ENCODE measurements at regions not wholly inside any gene's neighbourhood (a gene's known extent, or its start where the extent isn't known, plus 50 kb on each side); places are given as distances from the start of the nearest gene placed in this dataset.
A peak's percentile ranks its signal among the peaks of the same experiment; 100 is the strongest.
"Not testable (repeated sequence)": the region's sequence is repeated elsewhere in the genome, so short reads cannot be mapped to it uniquely, and the experiment has no call there.

DNA sequence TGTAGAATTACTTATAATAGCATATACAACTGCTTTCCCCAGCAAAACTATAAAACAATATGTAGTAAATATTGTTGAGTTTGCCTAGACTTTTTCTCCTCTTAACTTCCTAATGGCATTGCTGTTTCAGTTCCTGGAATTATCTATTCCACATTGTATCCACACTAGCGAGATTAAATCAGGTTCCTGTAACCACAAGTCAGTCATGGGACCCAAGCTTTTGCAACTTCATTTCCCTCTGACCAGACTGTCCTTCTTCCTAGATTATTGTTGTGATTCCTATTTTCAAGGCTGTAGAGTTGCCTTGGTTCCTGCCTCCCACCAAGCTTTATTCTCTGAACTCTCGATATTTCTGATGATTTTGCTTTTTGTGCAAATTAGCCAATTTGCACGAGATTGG is 173.3 kb upstream of the ZNF804B start:
- no peak for DNase-seq (ENCODE audit: low read depth)
- TF ChIP-seq, protein P1, sequence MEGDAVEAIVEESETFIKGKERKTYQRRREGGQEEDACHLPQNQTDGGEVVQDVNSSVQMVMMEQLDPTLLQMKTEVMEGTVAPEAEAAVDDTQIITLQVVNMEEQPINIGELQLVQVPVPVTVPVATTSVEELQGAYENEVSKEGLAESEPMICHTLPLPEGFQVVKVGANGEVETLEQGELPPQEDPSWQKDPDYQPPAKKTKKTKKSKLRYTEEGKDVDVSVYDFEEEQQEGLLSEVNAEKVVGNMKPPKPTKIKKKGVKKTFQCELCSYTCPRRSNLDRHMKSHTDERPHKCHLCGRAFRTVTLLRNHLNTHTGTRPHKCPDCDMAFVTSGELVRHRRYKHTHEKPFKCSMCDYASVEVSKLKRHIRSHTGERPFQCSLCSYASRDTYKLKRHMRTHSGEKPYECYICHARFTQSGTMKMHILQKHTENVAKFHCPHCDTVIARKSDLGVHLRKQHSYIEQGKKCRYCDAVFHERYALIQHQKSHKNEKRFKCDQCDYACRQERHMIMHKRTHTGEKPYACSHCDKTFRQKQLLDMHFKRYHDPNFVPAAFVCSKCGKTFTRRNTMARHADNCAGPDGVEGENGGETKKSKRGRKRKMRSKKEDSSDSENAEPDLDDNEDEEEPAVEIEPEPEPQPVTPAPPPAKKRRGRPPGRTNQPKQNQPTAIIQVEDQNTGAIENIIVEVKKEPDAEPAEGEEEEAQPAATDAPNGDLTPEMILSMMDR (IDR thresholded peaks at IDR 0.05; ENCODE audit: low read depth, low read length, missing control alignments) = no peak
- no peak overlapping the region for H3K4me3 ChIP-seq (ENCODE audit: low read depth, low read length)
- in situ Hi-C loops (cut with HindIII; ENCODE audit: low sequenced_read_pairs) = no loop called here

DNA sequence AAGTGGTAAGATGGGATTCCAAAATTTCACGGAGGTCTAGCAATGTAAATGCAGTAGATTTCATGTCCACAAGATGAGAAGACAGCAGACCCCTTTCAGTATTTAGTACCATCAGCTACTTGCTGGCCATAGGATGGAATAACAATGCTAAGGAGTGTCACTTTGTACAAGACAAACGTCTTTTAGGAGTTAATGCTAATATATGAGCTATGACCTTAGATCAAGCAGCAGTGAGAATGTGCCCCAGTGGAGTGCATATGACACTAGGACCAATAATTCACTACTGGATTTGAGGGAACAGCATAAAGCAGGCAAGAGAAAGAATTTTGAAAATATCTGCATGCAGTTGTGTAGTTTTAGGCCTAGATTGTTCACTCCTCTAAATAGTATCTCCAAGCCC is 182.8 kb upstream of the ZNF804B start:
- in situ Hi-C loops (cut with HindIII; ENCODE audit: low sequenced_read_pairs) = no loop called here

DNA sequence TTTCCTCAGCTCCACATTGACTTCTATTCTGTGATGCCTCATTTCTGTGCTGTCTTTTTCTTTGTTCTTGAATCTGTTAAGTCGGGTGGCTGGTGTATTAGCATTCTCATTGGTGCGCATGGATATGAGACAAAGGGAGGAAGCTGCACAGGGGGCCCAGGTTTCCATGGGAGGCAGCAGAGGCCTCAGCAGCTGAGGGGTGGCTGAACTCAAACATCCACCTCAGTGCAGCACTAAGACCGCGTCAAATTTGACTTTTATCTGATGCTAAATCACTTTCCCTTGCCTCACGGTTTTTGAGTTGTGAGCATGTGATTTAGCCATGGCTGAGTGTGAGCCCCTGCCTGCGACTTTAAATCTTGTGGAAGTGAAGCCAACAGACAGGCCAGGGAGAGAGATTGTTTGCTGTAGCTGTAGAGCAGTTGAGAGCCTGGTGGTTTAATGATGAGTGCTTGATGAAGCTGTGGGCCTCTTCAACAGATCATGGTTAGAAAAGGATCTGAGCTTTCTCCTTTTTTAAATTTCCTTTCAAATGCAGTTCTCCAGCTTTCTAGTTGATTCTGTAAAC is 193.3 kb upstream of the ZNF804B start:
- no peak overlapping the region for H3K4me3 ChIP-seq (ENCODE audit: low read depth, low read length)
- DNase-seq (ENCODE audit: low read depth) = no peak
- in situ Hi-C loops (cut with HindIII; ENCODE audit: low sequenced_read_pairs) = no loop called here
- TF ChIP-seq, protein P1 (IDR thresholded peaks at IDR 0.05; ENCODE audit: low read depth, low read length, missing control alignments) = no peak

More for the DNA sequence above, 182.8 kb upstream of the ZNF804B start:
- TF ChIP-seq, protein P1 (IDR thresholded peaks at IDR 0.05; ENCODE audit: low read depth, low read length, missing control alignments) = no peak
- no peak for DNase-seq (ENCODE audit: low read depth)
- H3K4me3 ChIP-seq (ENCODE audit: low read depth, low read length) = no peak overlapping the region

DNA sequence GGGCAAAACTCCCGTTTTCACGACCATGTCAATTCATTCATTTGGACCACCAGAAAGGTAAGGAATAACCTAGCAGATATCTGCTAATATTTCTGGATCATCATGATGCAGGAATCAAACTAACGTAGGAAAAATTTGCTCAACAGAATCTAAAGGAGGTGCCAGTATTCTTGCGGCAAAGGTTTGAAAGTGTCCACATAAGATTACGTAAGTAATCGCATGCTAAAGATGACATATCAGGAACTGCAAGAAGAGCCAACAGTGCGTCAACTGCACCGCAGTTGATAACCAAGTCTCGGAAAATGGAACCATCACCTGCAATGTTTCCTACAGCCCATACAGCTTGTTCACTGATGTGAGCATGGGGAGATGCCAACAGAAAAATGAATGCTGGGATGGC is 194.1 kb upstream of the ZNF804B start:
- no peak for DNase-seq (ENCODE audit: low read depth)
- TF ChIP-seq, protein P1 (IDR thresholded peaks at IDR 0.05; ENCODE audit: low read depth, low read length, missing control alignments) = no peak
- in situ Hi-C loops (cut with HindIII; ENCODE audit: low sequenced_read_pairs) = no loop called here
- H3K4me3 ChIP-seq (ENCODE audit: low read depth, low read length) = no peak overlapping the region

DNA sequence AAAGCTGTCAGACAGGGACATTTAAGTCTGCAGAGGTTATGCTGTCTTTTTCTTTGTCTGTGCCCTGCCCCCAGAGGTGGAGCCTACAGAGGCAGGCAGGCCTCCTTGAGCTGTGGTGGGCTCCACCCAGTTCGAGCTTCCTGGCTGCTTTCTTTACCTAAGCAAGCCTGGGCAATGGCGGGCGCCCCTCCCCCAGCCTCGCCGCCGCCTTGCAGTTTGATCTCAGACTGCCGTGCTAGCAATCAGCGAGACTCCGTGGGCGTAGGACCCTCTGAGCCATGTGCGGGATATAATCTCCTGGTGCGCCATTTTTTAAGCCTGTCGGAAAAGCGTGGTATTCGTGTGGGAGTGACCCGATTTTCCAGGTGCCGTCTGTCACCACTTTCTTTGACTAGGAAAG is 203.1 kb upstream of the ZNF804B start:
- DNase-seq (ENCODE audit: low read depth); in situ Hi-C loops (cut with HindIII; ENCODE audit: low sequenced_read_pairs); H3K4me3 ChIP-seq (ENCODE audit: low read depth, low read length): not testable (repeated sequence)

DNA sequence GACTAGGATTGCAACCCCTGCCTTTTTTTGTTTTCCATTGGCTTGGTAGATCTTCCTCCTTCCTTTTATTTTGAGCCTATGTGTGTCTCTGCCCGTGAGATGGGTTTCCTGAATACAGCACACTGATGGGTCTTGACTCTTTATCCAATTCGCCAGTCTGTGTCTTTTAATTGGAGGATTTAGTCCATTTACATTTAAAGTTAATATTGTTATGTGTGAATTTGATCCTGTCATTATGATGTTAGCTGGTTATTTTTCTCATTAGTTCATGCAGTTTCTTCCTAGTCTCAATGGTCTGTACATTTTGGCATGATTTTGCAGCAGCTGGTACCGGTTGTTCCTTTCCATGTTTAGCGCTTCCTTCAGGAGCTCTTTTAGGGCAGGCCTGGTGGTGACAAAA is 204.7 kb upstream of the ZNF804B start:
- H3K4me3 ChIP-seq (ENCODE audit: low read depth, low read length); DNase-seq (ENCODE audit: low read depth); in situ Hi-C loops (cut with HindIII; ENCODE audit: low sequenced_read_pairs): not testable (repeated sequence)

DNA sequence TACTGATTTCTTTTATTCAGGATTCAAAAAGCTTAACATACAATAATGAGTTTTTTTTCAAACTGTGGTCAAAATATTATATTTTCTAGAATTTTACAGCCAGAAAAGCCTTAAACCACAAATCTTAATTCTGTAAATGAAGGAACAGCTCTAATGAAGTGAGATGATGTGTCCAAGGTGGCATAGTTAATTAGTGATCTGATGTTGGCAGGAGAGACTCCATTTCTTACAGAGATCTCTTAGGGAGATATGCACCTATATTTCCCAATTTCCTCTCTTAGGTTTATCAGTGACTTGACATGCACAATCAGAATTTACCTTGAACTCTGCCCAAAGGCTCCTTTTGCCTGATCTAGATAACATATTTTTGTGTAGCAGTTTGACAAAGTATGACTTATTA is 211.1 kb upstream of the ZNF804B start:
- in situ Hi-C loops (cut with HindIII; ENCODE audit: low sequenced_read_pairs) = no loop called here
- TF ChIP-seq, protein P1 (IDR thresholded peaks at IDR 0.05; ENCODE audit: low read depth, low read length, missing control alignments) = no peak
- DNase-seq (ENCODE audit: low read depth) = no peak
- H3K4me3 ChIP-seq (ENCODE audit: low read depth, low read length) = no peak overlapping the region

DNA sequence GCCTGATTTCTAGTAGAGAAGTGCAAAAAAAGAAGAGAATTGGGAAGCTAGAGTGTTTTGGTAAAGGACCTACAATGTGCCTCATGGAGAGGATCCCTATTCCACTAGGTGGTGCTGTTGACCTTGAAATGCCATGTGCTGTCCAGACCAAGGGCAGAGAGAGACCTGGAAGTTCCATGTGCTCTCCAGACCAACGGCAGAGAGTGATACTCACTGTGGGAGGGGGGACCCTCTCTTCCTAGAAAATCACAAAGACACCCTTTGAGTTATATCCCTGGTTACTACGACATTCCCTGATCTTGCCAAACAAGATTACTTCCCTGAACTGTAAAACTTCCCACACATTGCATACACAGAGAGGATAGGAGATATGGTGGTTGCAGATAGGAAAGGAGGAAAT is 212.7 kb upstream of the ZNF804B start:
- in situ Hi-C loops (cut with HindIII; ENCODE audit: low sequenced_read_pairs) = no loop called here
- H3K4me3 ChIP-seq (ENCODE audit: low read depth, low read length) = no peak overlapping the region
- TF ChIP-seq, protein P1 (IDR thresholded peaks at IDR 0.05; ENCODE audit: low read depth, low read length, missing control alignments) = peak; percentile 41
- peak; percentile 1 for DNase-seq (ENCODE audit: low read depth)

Measured in astrocyte of the cerebellum (primary cell).